Duodenal mucosa (tissue), 2 donors: ENCODE measurements at regions not wholly inside any gene's neighbourhood (a gene's known extent, or its start where the extent isn't known, plus 50 kb on each side); places are given as distances from the start of the nearest gene placed in this dataset.

Experiments used
- H3K27ac ChIP-seq: one replicate; pipeline ENCODE4 v1.7.0; 2013; ENCODE audit warnings: low read depth, low read length
- H3K27me3 ChIP-seq, 2 donors: one replicate each; pipeline ENCODE4 v1.7.0; 2013; ENCODE audit warnings: low read length in 2 of 2, control low read depth in 1 of 2; ENCODE audit not compliant: insufficient read depth in 2 of 2, control insufficient read depth in 1 of 2
- H3K36me3 ChIP-seq, 2 donors: one replicate each; pipeline ENCODE4 v1.7.0; 2013; ENCODE audit warnings: low read length in 2 of 2, control low read depth in 1 of 2; ENCODE audit not compliant: insufficient read depth in 2 of 2, control insufficient read depth in 1 of 2
- H3K4me1 ChIP-seq, 2 donors: one replicate each; pipeline ENCODE4 v1.7.0; 2013; ENCODE audit warnings: low read length in 2 of 2, control low read depth in 1 of 2; ENCODE audit not compliant: insufficient read depth in 2 of 2, control insufficient read depth in 1 of 2
- H3K4me3 ChIP-seq, 2 donors: one replicate each; pipeline ENCODE4 v1.7.0; 2013; ENCODE audit warnings: low read length in 2 of 2, low read depth in 1 of 2
- H3K9ac ChIP-seq, 2 donors: one replicate each; pipeline ENCODE4 v1.7.0; 2013; ENCODE audit warnings: low read length in 2 of 2, low read depth in 1 of 2
- H3K9me3 ChIP-seq, 2 donors: one replicate each; pipeline ENCODE4 v1.7.0; 2013; ENCODE audit warnings: low read length in 2 of 2, control low read depth in 1 of 2; ENCODE audit not compliant: control insufficient read depth in 1 of 2

GRCh38 chr18:45548614-45549013 lies 66.7 kb upstream of the SLC14A2 start:
- Histone ChIP-seq H3K9ac (no peak overlapping the region), H3K27ac (no peak overlapping the region), H3K9me3 (no peaks in the 10 kb centered on the region), H3K4me1 (peaks cover 13 to 17% of the 10 kb centered on the region in 2 donors), H3K4me3 (no peak overlapping the region), H3K27me3 (no peaks in the 10 kb centered on the region), H3K36me3 (no peaks in the 10 kb centered on the region)

- H3K36me3 ChIP-seq = no peaks in the 10 kb centered on the region
- H3K9ac ChIP-seq = no peak overlapping the region
- H3K27me3 ChIP-seq = no peaks in the 10 kb centered on the region
- no peaks in the 10 kb centered on the region for H3K9me3 ChIP-seq
- no peak overlapping the region for H3K4me3 ChIP-seq
- no peak overlapping the region for H3K27ac ChIP-seq
- H3K4me1 ChIP-seq = peaks cover 13 to 17% of the 10 kb centered on the region in 2 donors
These were observed 66.0 kb upstream of the SLC14A2 start for GRCh38 chr18:45549290-45549689.

DNA sequence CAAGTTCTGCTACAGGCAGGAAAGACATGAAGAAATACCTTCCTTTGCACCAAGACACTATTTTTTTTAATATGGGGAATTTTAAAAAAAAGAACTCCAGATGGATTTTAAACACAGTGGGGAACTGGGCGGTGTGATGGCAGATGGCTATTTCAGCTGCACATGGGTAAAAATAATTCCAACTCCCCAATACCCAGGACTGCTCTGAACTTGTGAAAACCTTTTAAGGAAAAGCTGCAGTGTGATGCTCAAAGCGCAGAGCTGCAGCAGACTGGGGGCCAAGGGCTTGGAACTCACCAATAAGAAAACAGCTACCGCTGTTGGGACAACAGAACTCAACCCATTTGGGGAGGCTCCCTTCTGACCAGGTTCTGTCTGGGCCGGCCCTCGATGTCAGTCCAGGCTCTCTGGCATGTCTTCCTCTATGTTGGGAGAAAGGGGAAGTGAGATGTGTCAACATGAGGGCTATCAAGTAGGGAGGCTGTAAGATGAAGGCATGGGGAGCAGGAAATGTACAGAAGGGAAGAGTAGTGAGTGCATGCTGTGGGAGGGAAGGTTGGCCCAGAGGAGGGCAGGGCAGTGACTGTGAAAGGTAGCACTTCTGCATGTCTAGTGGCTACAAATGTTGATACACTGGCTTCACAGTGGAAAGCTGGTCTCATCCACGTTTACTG lies 64.0 kb upstream of the SLC14A2 start:
- Histone ChIP-seq H3K4me3 (no peak overlapping the region), H3K36me3 (no peaks in the 10 kb centered on the region), H3K27me3 (no peaks in the 10 kb centered on the region), H3K27ac (no peak overlapping the region), H3K9ac (no peak overlapping the region), H3K9me3 (no peaks in the 10 kb centered on the region), H3K4me1 (peaks cover 13 to 17% of the 10 kb centered on the region in 2 donors)

GRCh38 chr18:45553723-45554388 lies 61.4 kb upstream of the SLC14A2 start:
- peaks cover 3 to 5% of the 10 kb centered on the region in 2 donors for H3K4me1 ChIP-seq
- no peak overlapping the region for H3K27ac ChIP-seq
- no peak overlapping the region for H3K4me3 ChIP-seq
- no peak overlapping the region for H3K9ac ChIP-seq
- H3K36me3 ChIP-seq = no peaks in the 10 kb centered on the region
- H3K27me3 ChIP-seq = no peaks in the 10 kb centered on the region
- no peaks in the 10 kb centered on the region for H3K9me3 ChIP-seq

DNA sequence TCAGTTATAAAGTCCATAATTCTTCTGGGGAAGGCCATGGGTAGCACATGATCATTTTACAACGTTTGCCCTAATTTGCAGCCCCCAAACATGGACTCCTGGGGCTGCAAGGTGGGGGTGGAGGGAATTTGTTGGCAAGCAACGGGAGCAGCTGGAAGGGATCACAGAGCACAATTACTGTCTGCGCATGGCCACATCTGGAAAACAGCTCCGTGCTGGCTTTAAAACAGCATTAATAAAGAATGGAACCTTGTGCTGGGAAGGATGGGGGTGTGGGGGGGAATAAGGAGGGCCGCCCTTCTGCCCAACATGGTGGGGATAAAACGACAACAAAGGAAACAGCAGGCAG lies 60.9 kb upstream of the SLC14A2 start:
- no peak overlapping the region for H3K9ac ChIP-seq
- no peaks in the 10 kb centered on the region for H3K27me3 ChIP-seq
- H3K27ac ChIP-seq = no peak overlapping the region
- no peaks in the 10 kb centered on the region for H3K4me1 ChIP-seq
- no peak overlapping the region for H3K4me3 ChIP-seq
- no peaks in the 10 kb centered on the region for H3K9me3 ChIP-seq
- H3K36me3 ChIP-seq = no peaks in the 10 kb centered on the region

DNA sequence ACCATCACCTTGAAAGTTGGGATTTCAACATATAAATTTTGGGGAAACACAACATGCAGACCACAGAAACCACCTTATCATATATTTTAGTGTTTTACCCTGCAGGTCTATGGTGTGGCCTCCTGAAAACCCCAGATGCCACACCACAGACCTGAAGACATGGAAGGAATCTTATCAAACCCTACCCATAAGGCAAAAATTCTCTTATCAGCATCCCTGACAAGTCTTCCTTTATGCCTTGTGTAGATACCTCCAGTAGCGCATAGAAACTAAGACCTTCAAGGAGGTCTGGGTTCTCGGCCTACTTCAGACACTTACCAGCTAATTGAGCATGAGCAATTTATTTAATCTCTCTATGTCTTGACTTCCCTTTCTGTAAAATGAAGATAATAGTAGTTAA lies 59.1 kb upstream of the SLC14A2 start:
- Histone ChIP-seq H3K9me3 (no peaks in the 10 kb centered on the region), H3K4me3 (no peak overlapping the region), H3K27ac (no peak overlapping the region), H3K27me3 (no peaks in the 10 kb centered on the region), H3K36me3 (no peaks in the 10 kb centered on the region), H3K4me1 (no peaks in the 10 kb centered on the region), H3K9ac (no peak overlapping the region)

DNA sequence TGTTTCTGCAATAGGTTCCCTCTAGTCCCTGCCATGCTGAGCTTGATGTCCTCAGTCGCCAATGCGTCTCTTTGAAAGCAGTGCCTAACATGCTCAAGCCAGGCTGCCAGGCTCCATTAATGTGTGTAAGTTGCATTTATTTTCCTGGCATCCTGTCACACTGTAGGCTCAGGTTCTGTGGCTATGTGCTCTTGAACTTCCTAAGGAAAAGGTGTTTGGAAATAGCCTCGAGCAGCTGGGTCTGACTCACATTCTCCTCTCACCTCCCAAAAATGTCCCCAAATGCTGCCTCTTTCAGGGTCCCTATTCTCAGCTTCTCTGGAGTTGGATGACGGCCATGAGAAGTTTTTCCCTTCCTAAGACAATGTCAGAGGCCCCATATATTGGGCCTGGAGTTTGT lies 58.0 kb upstream of the SLC14A2 start:
- Histone ChIP-seq H3K9ac (no peak overlapping the region), H3K36me3 (no peaks in the 10 kb centered on the region), H3K27ac (no peak overlapping the region), H3K9me3 (no peaks in the 10 kb centered on the region), H3K4me3 (no peak overlapping the region), H3K4me1 (no peaks in the 10 kb centered on the region), H3K27me3 (no peaks in the 10 kb centered on the region)

DNA sequence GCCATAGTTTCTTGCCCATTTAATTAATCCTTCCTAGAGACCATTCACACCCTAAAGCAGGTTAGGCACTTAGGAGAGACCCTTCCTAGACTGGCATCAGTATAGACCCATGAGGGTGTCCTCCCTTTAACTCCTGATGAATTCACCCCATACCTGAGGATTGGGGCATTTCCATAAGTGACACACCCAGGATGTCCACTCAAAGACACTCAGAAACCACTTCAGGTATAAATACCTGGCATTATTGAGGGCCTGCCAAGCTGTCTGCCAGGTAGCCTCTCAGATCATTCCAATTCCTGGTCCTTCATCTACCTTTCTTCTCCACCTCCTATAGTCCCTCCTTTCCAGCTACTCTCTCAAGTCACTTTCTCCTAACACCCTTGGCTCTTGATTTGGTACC lies 57.5 kb upstream of the SLC14A2 start:
- no peak overlapping the region for H3K4me3 ChIP-seq
- H3K27me3 ChIP-seq = no peaks in the 10 kb centered on the region
- H3K27ac ChIP-seq = no peak overlapping the region
- no peak overlapping the region for H3K9ac ChIP-seq
- no peaks in the 10 kb centered on the region for H3K4me1 ChIP-seq
- H3K36me3 ChIP-seq = no peaks in the 10 kb centered on the region
- H3K9me3 ChIP-seq = no peaks in the 10 kb centered on the region

- Histone ChIP-seq H3K36me3 (no peaks in the 10 kb centered on the region), H3K4me1 (no peaks in the 10 kb centered on the region), H3K9ac (no peak overlapping the region), H3K27ac (no peak overlapping the region), H3K27me3 (no peaks in the 10 kb centered on the region), H3K9me3 (no peaks in the 10 kb centered on the region), H3K4me3 (no peak overlapping the region)
These were observed 56.0 kb upstream of the SLC14A2 start for GRCh38 chr18:45559258-45559657.

- no peaks in the 10 kb centered on the region for H3K4me1 ChIP-seq
These were observed 54.4 kb upstream of the SLC14A2 start for GRCh38 chr18:45560870-45561269.

More at GRCh38 chr18:45560870-45561269, 54.4 kb upstream of the SLC14A2 start:
- Histone ChIP-seq H3K9ac (no peak overlapping the region), H3K27me3 (no peaks in the 10 kb centered on the region), H3K36me3 (no peaks in the 10 kb centered on the region), H3K9me3 (no peaks in the 10 kb centered on the region), H3K4me3 (no peak overlapping the region), H3K27ac (no peak overlapping the region)
